HFFc6 (cell line): ENCODE measurements at regions not wholly inside any gene's neighbourhood (a gene's known extent, or its start where the extent isn't known, plus 50 kb on each side); places are given as distances from the start of the nearest gene placed in this dataset.

Experiments
- DNase-seq: peaks from one replicate; pipeline ENCODE4 v3.0.0-alpha.2; 2018
- H3K27ac Mint-ChIP-seq: 2 replicates; pipeline ENCODE4 v1.8.0; 2020; ENCODE audit warnings: mild to moderate bottlenecking, mixed read lengths
- H3K27me3 Mint-ChIP-seq: 2 replicates; pipeline ENCODE4 v1.8.0; 2021; ENCODE audit warnings: mild to moderate bottlenecking, moderate library complexity, mixed read lengths; ENCODE audit not compliant: insufficient read depth
- H3K36me3 Mint-ChIP-seq: 2 replicates; pipeline ENCODE4 v1.8.0; 2021; ENCODE audit warnings: low read depth, mixed read lengths
- H3K4me1 Mint-ChIP-seq: 2 replicates; pipeline ENCODE4 v1.8.0; 2020; ENCODE audit warnings: low read depth, mixed read lengths
- H3K4me3 Mint-ChIP-seq: 2 replicates; pipeline ENCODE4 v1.8.0; 2020; ENCODE audit warnings: mild to moderate bottlenecking, moderate library complexity, mixed read lengths
- H3K9me3 Mint-ChIP-seq: 2 replicates; pipeline ENCODE4 v1.8.0; 2020; ENCODE audit warnings: mild to moderate bottlenecking, mixed read lengths
- CTCF ChIP-seq: fragments of 200-600 bp; sonication (generic); IDR thresholded peaks from 2 replicates; pipeline ENCODE4 v1.5.0; 2021; ENCODE audit warnings: antibody characterized with exemption, mild to moderate bottlenecking

- no peaks in the 10 kb centered on the region for H3K4me1 Mint-ChIP-seq
- peaks cover 17% of the 10 kb centered on the region for H3K27me3 Mint-ChIP-seq
- no peak for TF ChIP-seq CTCF
- H3K4me3 Mint-ChIP-seq: no peak overlapping the region
- no peak for DNase-seq
- H3K36me3 Mint-ChIP-seq: no peaks in the 10 kb centered on the region
- H3K27ac Mint-ChIP-seq: no peak overlapping the region
- 0 out of 2 replicates have a peak, but pooled peaks cover 7% of the 10 kb centered on the region for H3K9me3 Mint-ChIP-seq
Measured at GRCh38 chr13:99886706-99887105, 84.9 kb downstream of the ZIC5 start.

GRCh38 chr13:99884913-99885312 lies 86.7 kb downstream of the ZIC5 start:
- Mint-ChIP-seq H3K36me3 (no peaks in the 10 kb centered on the region), H3K27ac (no peak overlapping the region), H3K27me3 (peaks cover 14% of the 10 kb centered on the region), H3K4me3 (no peak overlapping the region), H3K9me3 (0 out of 2 replicates have a peak, but pooled peaks cover 7% of the 10 kb centered on the region), H3K4me1 (no peaks in the 10 kb centered on the region)
- no peak for TF ChIP-seq CTCF
- no peak for DNase-seq

- Mint-ChIP-seq H3K9me3 (0 out of 2 replicates have a peak, but pooled peaks cover 7% of the 10 kb centered on the region), H3K4me3 (no peak overlapping the region), H3K4me1 (no peaks in the 10 kb centered on the region), H3K27ac (no peak overlapping the region), H3K36me3 (no peaks in the 10 kb centered on the region), H3K27me3 (peaks cover 18% of the 10 kb centered on the region)
- DNase-seq: no peak
- no peak for TF ChIP-seq CTCF
Measured at GRCh38 chr13:99883805-99884204, 87.8 kb downstream of the ZIC5 start.

- no peak for DNase-seq
- no peaks in the 10 kb centered on the region for H3K36me3 Mint-ChIP-seq
- H3K27ac Mint-ChIP-seq: no peak overlapping the region
- H3K4me3 Mint-ChIP-seq: no peak overlapping the region
- no peaks in the 10 kb centered on the region for H3K9me3 Mint-ChIP-seq
- no peak for TF ChIP-seq CTCF
- H3K27me3 Mint-ChIP-seq: peaks cover 20% of the 10 kb centered on the region
- H3K4me1 Mint-ChIP-seq: no peaks in the 10 kb centered on the region
Measured at GRCh38 chr13:99878921-99879610, 92.5 kb downstream of the ZIC5 start.

- H3K27ac Mint-ChIP-seq: no peak overlapping the region
- no peaks in the 10 kb centered on the region for H3K4me1 Mint-ChIP-seq
- peaks cover 26% of the 10 kb centered on the region for H3K27me3 Mint-ChIP-seq
- no peaks in the 10 kb centered on the region for H3K9me3 Mint-ChIP-seq
- no peaks in the 10 kb centered on the region for H3K36me3 Mint-ChIP-seq
- DNase-seq: no peak
- TF ChIP-seq CTCF: no peak
- no peak overlapping the region for H3K4me3 Mint-ChIP-seq
Measured at GRCh38 chr13:99876651-99877050, 94.9 kb downstream of the ZIC5 start.
